Pancreas (tissue), 10 donors: ENCODE measurements at regions not wholly inside any gene's neighbourhood (a gene's known extent, or its start where the extent isn't known, plus 50 kb on each side); places are given as distances from the start of the nearest gene placed in this dataset.
A peak's percentile ranks its signal among the peaks of the same experiment; 100 is the strongest.

Experiments
- ATAC-seq, 4 donors: fragments of 200-7000 bp; cut with Tn5 transposase; one replicate each; pipeline versions ENCODE4 v1.8.0 to v1.9.1; 2020; ENCODE audit warnings: mild to moderate bottlenecking in 4 of 4, moderate library complexity in 4 of 4
- DNase-seq, 6 donors: peaks; one replicate each; pipeline ENCODE4 v3.0.0-alpha.2; 2020
- FAIRE-seq: peaks from 2 replicates; lab custom pipeline; 2012; peaks lifted over from hg19 to GRCh38; lab: Jason Lieb, UNC
- H3K27ac ChIP-seq, 4 donors: fragments of 200-600 bp; sonication (generic); 1 replicate in 3 of 4; 2 replicates in 1 of 4; pipeline versions ENCODE4 v1.5.0 to v1.8.0; 2020
- H3K27me3 ChIP-seq, 4 donors: fragments of 200-600 bp; one replicate each; pipeline ENCODE4 v1.8.0; 2021
- H3K36me3 ChIP-seq, 3 donors: fragments of 200-600 bp; sonication (generic) in 1 of 3; one replicate each; pipeline versions ENCODE4 v1.5.0 to v1.8.0; 2020 to 2021
- H3K4me1 ChIP-seq, 3 donors: fragments of 200-600 bp; one replicate each; pipeline ENCODE4 v1.8.0; 2021
- H3K4me3 ChIP-seq, 4 donors: fragments of 200-600 bp; sonication (generic) in 2 of 4; one replicate each; pipeline versions ENCODE4 v1.5.0 to v1.8.0; 2020 to 2021
- H3K9me3 ChIP-seq, 4 donors: fragments of 200-600 bp; one replicate each; pipeline ENCODE4 v1.8.0; 2021
- WGBS, 2 donors: extraction: QIAGEN DNeasy Blood & Tissue Kit; methylation state at CpG; one replicate each; pipeline ENCODE4 v1.1.7; 2013; 5-methylcytosine and 5-hydroxymethylcytosine counted together
- intact Hi-C, 3 donors: fragments of 100-400 bp; cut with DNase I; formaldehyde crosslinking; loops; one replicate each; pipeline versions ENCODE4 v1.11.1 to v1.14.2; 2022
- TF ChIP-seq, protein P1 (sequence below), 4 donors: fragments of 200-600 bp; sonication (generic) in 3 of 4; IDR thresholded peaks; one replicate each; pipeline versions ENCODE4 v1.5.0 to v1.8.0; 2021; ENCODE audit warnings: antibody characterized with exemption in 4 of 4
- donor health status: healthy with polysubstance abuse.
- donor health status: DM: no; HTN: no; CAD: no; lungs with moderate emphysema.
- donor health status: DM: no; HTN: no; CAD: no.
- donor health status: control.
- donor health status: control.
- donor health status: Bipolar disorder and iron deficiency.
- donor health status: DM: yes; HTN: yes; CAD: no.
- donor health status: DM: no; HTN: no; CAD: no.
- donor health status: DM: no; HTN: no; CAD: no.
- donor health status: DM: yes; HTN: yes; CAD: no.

DNA sequence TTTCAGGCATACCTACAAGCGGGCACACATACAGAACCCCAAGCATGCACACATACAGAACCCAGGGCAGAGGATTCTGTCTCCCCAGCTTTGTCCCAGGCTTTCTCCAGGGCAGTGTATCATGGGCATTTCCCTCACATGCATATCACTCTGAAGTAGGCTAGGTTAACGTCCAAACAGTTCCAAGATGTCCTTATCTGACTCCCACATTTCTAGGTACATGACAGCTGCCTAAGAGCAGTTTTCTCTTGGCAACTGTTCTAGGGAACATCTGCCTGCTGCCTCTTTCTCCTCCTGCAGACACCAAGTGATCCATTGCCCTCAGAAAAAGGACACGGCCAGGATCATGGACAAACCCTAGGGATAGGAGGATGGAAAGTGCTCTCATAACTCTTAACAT is 84.9 kb upstream of the NR3C1 start:
- no peak for DNase-seq
- no peaks in the 10 kb centered on the region for H3K36me3 ChIP-seq
- H3K9me3 ChIP-seq = no peaks in the 10 kb centered on the region
- no peak for ATAC-seq
- no peak overlapping the region for H3K4me3 ChIP-seq
- intact Hi-C loops = no loop called here
- 59 to 67% methylated on average over 3 of the region's 3 CpGs for WGBS, 2 donors
- no peak overlapping the region for H3K27ac ChIP-seq
- no peaks in the 10 kb centered on the region for H3K4me1 ChIP-seq
- TF ChIP-seq, protein P1, sequence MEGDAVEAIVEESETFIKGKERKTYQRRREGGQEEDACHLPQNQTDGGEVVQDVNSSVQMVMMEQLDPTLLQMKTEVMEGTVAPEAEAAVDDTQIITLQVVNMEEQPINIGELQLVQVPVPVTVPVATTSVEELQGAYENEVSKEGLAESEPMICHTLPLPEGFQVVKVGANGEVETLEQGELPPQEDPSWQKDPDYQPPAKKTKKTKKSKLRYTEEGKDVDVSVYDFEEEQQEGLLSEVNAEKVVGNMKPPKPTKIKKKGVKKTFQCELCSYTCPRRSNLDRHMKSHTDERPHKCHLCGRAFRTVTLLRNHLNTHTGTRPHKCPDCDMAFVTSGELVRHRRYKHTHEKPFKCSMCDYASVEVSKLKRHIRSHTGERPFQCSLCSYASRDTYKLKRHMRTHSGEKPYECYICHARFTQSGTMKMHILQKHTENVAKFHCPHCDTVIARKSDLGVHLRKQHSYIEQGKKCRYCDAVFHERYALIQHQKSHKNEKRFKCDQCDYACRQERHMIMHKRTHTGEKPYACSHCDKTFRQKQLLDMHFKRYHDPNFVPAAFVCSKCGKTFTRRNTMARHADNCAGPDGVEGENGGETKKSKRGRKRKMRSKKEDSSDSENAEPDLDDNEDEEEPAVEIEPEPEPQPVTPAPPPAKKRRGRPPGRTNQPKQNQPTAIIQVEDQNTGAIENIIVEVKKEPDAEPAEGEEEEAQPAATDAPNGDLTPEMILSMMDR (IDR thresholded peaks at IDR 0.05) = no peak
- FAIRE-seq = no peak
- H3K27me3 ChIP-seq = no peaks in the 10 kb centered on the region

DNA sequence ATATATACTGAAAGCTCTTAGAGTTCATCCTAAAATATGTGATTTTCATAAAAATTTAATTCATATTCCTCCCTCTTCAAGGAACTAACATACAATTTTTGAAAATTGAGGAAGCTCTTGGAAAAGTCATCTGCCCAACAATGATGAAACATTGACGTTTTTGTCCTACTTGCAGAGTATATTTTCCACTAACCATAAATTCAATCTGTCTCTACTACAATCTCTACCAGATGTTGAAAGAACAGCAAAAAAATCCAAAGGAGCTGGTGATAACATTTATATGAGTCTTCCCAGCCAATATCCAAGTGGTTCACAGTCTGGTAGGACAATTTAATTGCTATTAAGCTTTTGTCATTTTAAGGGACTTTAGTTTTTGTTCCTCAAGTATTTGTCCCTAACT is 81.1 kb upstream of the NR3C1 start:
- FAIRE-seq = no peak
- 71 to 78% methylated on average over 1 of the region's 1 CpG for WGBS, 2 donors

DNA sequence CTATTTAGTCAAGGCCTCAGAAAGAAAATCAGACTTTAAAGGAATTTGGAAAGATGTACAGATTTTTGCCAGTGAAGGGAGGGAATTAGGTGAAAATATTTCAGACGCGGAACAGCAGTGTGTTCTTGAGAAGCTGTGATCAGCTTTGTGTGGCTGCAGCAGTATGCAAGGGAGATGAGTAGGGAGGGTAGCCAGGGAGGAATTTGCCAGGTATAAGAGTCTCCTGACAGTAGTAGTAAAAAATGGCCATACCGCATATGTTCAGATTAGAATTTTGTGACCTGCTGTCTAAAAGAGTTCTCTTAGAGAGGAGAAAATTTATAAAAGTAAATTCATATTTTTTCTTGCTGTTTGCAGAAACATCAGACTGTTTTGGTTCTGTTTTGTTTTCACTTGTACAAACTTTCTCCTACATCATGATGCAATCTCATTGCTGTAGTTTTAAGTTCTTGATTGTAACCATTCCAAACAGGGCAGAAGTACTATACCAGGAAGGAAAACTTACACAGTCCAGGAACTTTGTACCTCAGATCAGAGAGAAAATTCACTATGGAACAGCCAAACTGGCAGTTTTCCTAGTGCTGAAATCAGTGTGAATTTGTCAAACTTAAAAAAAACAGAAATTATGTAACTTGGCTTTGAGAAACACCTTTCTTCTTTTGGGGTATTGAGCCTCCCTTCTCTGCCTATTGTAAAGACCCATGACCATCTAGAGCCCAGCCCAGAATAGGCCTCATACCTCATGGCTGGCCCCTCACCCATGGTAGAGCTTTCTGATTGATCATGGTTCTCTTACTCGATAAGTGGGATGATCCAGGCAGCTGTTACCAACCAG is 78.4 kb upstream of the NR3C1 start:
- intact Hi-C loops = no loop called here
- FAIRE-seq (no peak), ATAC-seq (peak in 1 of 4 donors; percentile 23), DNase-seq (no peak)
- Histone ChIP-seq H3K27me3 (no peaks in the 10 kb centered on the region), H3K4me1 (no peaks in the 10 kb centered on the region), H3K36me3 (no peaks in the 10 kb centered on the region), H3K9me3 (no peaks in the 10 kb centered on the region), H3K4me3 (no peak overlapping the region), H3K27ac (no peak overlapping the region)
- TF ChIP-seq, protein P1 (IDR thresholded peaks at IDR 0.05) = no peak
- 92 to 94% methylated on average over 4 of the region's 4 CpGs for WGBS, 2 donors

More for the DNA sequence above, 81.1 kb upstream of the NR3C1 start:
- H3K4me1 ChIP-seq = no peaks in the 10 kb centered on the region
- no peaks in the 10 kb centered on the region for H3K9me3 ChIP-seq
- H3K36me3 ChIP-seq = no peaks in the 10 kb centered on the region
- intact Hi-C loops = no loop called here
- DNase-seq (no peak), ATAC-seq (no peak)
- no peak overlapping the region for H3K4me3 ChIP-seq
- TF ChIP-seq, protein P1 (IDR thresholded peaks at IDR 0.05) = no peak
- H3K27me3 ChIP-seq = no peaks in the 10 kb centered on the region
- no peak overlapping the region for H3K27ac ChIP-seq

DNA sequence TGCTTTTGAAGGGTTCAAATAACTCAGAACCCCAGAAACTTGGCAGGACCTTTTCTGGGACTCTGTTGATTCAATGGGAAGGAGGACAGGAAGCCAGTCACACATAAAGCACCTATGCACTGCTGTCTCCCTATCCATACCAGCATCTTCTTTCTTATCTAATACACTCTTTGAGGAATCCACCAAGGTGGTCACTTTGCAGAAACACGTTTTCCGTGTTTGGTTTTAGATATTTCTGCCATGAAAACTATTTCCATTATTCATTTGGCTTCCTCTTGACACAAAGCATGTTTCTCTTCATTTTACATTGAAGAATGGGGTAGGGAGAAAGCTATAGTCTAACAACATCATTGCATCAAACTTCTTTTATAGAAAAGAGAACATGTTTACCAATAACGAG is 76.5 kb upstream of the NR3C1 start:
- no peaks in the 10 kb centered on the region for H3K27me3 ChIP-seq
- WGBS, 2 donors = 71 to 76% methylated on average over 3 of the region's 3 CpGs
- H3K9me3 ChIP-seq = no peaks in the 10 kb centered on the region
- no peak overlapping the region for H3K4me3 ChIP-seq
- H3K27ac ChIP-seq = no peak overlapping the region
- DNase-seq (no peak), FAIRE-seq (no peak), ATAC-seq (no peak)
- TF ChIP-seq, protein P1 (IDR thresholded peaks at IDR 0.05) = no peak
- H3K4me1 ChIP-seq = no peaks in the 10 kb centered on the region
- no peaks in the 10 kb centered on the region for H3K36me3 ChIP-seq
- intact Hi-C loops = no loop called here

DNA sequence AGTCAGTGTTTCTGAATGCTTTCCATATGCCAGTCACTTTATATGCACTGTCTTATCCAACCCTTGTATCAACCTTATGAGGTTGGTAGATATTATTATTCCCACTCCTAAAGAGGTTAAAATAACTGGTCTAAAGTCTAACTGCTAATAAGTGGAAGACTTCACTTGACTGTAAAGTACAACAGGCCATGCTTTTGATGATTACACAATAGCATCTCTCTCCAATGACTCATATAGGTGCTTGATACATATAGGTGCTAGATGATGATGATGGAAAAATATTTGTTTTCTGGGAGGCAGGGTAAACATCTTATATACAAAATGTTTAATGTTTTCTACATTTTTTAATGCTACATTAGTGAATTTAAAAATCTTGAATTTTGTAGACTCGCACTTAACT is 75.9 kb upstream of the NR3C1 start:
- Histone ChIP-seq H3K27me3 (no peaks in the 10 kb centered on the region), H3K36me3 (no peaks in the 10 kb centered on the region), H3K27ac (no peak overlapping the region), H3K4me3 (no peak overlapping the region), H3K4me1 (no peaks in the 10 kb centered on the region), H3K9me3 (no peaks in the 10 kb centered on the region)
- no peak for ATAC-seq
- no peak for FAIRE-seq
- TF ChIP-seq, protein P1 (IDR thresholded peaks at IDR 0.05) = no peak
- 91 to 98% methylated on average over 1 of the region's 1 CpG for whole genome bisulfite sequencing, 2 donors
- no peak for DNase-seq
- intact Hi-C loops = no loop called here
